HG02763 (cell line): ENCODE measurements at regions not wholly inside any gene's neighbourhood (a gene's known extent, or its start where the extent isn't known, plus 50 kb on each side); places are given as distances from the start of the nearest gene placed in this dataset.

ENCODE experiments used
- ATAC-seq: cut with Tn5 transposase; IDR thresholded peaks from one replicate; pipeline ENCODE4 v1.9.1; 2021; ENCODE audit warnings: mild to moderate bottlenecking, moderate library complexity; ENCODE audit not compliant: unreplicated experiment

GRCh38 chr2:18749912-18750526 is 160.7 kb upstream of the NT5C1B start:
- no peak for ATAC-seq

GRCh38 chr2:18745431-18746272 is 156.3 kb upstream of the NT5C1B start:
- ATAC-seq = no peak

DNA sequence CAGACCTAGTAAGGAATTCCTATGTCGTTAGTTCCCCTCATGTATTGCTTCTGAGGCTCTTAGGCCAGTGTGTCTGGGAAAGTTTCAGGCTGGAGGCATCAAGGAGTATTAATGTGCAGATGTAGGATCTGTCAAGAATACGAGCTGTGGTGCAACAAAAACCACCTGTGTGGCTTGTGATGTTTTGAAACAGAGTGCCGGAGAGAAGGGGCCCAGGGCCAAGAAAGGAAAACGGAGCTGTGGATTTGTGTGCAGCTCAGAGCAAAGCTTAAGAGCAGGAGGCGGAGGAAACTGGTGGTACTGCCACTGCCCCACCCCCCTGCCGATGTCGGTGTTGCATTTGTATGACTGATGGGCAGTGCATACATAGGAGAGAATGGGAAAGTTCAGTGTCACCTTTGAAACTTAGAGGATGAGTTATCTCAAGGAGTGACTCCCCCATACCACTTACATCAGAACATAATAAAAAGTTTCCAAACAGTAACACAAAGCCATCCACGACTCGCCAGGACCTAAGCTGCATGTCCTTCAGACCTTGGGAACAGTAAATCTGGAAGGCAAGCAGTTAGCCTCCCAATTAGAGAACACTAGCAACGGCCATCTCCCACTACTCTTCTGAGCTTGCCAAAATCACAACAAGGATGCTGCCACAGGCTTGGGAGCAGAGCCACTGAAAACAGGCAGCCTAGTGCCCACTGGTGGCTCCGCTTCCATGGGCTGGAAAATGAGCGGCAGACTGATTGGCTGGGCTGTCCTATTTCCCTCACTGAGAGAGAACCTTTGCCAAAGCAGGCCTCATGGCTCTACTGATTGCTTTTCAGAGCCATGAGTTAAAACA is 152.7 kb upstream of the NT5C1B start:
- no peak for ATAC-seq

DNA sequence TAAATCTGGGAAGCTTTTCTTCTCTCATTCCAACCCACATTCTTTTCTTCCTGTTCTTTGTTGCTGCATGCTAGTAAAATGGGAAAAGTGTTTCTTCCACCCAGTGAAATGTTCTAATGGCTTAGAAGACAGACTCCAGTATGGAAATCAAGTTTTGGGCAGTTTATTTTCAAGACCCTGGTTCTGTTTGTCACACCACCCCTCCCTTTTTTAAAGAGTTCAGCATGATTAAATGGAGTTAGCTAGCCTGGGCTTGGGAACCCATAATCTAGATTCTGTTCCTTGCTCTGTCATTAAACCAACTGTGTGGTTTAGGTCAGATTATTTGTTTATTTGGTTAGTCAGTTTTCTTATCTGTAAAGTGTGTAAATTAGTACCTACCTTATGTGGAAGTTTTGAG is 151.8 kb upstream of the NT5C1B start:
- no peak for ATAC-seq

GRCh38 chr2:18740474-18740881 is 151.1 kb upstream of the NT5C1B start:
- ATAC-seq = no peak

GRCh38 chr2:18731666-18732065 is 142.3 kb upstream of the NT5C1B start:
- no peak for ATAC-seq

DNA sequence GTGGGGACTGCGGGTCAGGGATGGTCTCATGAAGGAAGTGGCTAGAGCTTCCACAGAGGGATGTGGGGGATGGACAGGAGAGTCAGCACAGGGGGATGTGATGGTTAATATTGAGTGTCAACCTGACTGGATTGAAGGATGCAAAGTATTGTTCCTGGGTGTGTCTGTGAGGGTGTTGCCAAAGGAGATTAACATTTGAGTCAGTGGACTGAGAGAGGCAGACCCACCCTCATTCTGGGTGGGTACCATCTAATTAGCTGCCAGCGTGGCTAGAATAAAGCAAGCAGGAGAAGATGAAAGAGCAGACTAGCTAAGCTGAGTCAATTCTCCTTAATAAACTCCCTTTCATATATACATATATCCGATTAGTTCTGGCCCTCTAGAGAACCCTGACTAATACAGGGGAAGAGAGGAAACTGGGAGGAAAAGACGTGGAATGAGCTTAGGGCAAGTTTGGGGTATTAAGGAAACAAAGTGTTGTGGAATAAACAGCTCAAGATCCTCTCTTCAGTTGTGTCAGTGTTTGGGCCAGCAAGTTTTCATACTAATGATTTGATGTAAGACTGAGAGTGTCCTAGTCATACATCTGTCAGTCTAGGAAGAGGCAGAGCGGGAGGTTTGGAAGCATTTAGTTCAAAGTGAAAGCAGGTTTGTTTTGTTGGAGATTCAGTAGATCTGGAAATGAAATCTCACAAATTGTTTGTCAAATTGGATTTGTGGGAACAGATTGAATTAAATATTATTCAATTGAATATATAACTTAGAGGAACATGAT is 135.2 kb upstream of the NT5C1B start:
- no peak for ATAC-seq

DNA sequence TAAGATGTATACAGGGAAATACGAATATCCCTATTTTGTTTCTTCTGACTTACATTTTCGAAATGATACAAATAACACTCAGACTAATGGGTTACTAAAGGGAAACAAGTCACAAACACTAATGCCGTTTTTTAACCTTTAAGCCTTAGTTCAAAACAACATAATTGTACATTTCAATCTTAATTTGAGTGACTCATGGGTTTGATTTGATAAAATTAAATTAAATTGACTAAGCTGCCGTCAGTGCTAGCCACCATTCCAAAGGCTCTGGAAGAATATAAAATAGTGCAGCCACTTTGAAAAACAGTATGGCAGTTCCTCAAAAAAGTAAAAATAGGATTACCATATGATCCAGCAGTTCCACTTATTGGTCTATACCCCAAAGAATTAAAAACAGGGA is 133.8 kb upstream of the NT5C1B start:
- ATAC-seq = no peak

DNA sequence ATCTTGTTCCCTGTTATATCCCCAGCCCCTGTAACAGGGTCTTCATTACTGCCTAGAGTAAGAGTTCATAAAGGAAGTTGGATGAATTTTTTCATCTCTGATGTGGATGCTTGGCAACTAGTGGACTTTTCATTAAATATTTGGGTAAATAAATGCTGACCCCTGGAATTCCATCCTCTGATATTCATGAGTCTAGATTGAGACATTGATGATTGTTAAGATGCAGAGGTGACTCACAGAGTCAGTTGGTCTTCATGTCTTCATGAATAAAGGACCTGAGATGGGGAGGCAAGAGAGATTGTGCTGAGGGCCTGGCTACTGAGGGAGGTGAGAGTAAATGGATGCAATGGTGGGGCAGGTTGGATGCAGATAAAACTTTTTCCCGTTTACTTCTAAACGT is 132.7 kb upstream of the NT5C1B start:
- ATAC-seq = no peak

- ATAC-seq = no peak
Measured at GRCh38 chr2:18721038-18721922, 131.9 kb upstream of the NT5C1B start.

DNA sequence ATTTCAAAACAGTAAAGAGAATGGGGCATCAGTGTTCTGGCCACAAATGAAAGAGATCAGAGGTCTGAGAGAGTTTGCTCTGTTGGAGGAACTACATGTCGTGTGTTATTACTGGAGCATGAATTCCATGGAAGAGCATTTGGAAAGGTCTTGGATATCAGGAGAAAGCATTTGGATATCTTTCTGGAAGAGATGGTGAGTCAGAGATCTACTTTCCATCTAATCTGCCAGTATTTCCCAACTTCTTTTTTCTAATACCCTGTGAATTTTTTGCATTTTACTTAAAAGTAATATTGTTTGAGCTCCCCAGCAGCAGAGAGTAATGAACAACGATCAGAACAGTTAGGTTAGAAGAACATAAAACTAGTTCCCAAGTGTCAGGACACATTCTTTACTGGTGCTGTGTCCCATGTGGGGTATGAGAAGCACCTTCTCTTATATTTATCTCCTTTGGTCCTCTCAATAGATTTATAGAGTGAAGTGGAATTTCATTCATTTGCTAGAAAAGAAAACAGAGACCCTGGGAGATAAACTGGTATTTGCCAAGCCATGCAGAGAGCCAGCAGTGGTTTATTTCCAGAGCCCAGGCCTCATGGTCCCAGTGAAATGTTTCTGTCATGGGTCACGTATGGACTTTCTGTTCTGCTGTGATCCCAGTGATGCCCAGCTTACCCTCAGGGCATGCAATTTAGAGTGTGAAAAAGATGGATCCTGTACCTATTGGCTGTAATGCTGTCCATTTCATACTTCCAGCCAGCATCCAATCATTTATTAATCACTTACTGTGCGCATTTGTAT is 130.8 kb upstream of the NT5C1B start:
- ATAC-seq = no peak

- ATAC-seq = no peak
Measured at GRCh38 chr2:18708203-18708715, 118.9 kb upstream of the NT5C1B start.

DNA sequence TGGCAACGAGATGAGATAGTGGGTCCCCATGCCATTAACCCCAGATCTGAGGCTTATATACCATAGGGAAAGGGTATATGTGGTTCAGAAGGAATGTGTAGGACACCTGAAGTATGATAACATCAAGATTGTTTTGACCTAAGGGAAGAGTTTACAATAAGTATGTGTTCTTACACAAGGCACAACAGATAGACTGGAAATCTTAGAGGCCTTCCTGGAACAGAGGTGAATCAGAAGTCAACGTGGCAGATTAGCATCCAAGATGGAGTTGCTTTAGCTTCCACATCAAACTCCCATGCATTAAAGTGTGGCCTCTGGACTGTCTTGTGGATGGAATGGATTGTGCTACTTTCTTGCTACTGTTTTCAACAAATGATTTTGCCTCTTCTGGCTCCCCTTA is 116.6 kb upstream of the NT5C1B start:
- no peak for ATAC-seq

- ATAC-seq = no peak
Measured at GRCh38 chr2:18704276-18704675, 114.9 kb upstream of the NT5C1B start.

GRCh38 chr2:18703555-18703954 is 114.2 kb upstream of the NT5C1B start:
- ATAC-seq = no peak

GRCh38 chr2:18701981-18702380 is 112.6 kb upstream of the NT5C1B start:
- ATAC-seq = no peak

GRCh38 chr2:18701546-18701945 is 112.2 kb upstream of the NT5C1B start:
- ATAC-seq = no peak

DNA sequence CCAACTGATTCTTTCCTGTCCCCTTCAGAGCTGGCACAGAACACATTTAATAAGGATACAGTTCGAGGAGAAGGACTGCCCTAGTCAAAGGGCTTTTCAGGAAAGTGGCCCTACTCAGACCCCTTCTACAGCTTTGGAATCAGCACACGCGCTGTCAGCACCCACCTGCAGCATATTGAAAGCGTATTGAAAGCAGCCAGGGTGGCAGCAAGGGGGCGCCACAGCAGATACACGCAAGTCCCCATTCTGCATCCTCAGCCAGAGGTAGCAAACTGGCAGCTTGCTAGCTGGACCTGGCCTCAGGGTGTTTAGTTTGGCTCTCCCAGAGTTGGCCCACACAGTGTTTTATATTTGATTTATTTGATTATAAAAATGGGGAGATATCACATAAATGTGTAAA is 101.0 kb upstream of the NT5C1B start:
- ATAC-seq = no peak
